NCI-H1105 (cell line): ENCODE measurements at regions not wholly inside any gene's neighbourhood (a gene's known extent, or its start where the extent isn't known, plus 50 kb on each side); places are given as distances from the start of the nearest gene placed in this dataset.
"Not testable (repeated sequence)": the region's sequence is repeated elsewhere in the genome, so short reads cannot be mapped to it uniquely, and the experiment has no call there.

Experiments used
- DNase-seq: peaks from one replicate; lab custom pipeline; 2025; lab: John Stamatoyannopoulos, UW

- no peak for DNase-seq
Measured at GRCh38 chr6:82511546-82511945, 147.9 kb downstream of the TPBG start.

GRCh38 chr6:82517896-82518295 is 154.3 kb downstream of the TPBG start:
- DNase-seq: not testable (repeated sequence)

- DNase-seq: no peak
Measured at GRCh38 chr6:82521369-82521768, 157.8 kb downstream of the TPBG start.

- no peak for DNase-seq
Measured at GRCh38 chr6:82521861-82522260, 158.2 kb downstream of the TPBG start.

- no peak for DNase-seq
Measured at GRCh38 chr6:82524031-82524430, 160.4 kb downstream of the TPBG start.

- peak; percentile 55 for DNase-seq
Measured at GRCh38 chr6:82525775-82526495, 162.3 kb downstream of the TPBG start.

- DNase-seq: not testable (repeated sequence)
Measured at GRCh38 chr6:82529960-82530460, 166.4 kb downstream of the TPBG start.

GRCh38 chr6:82534876-82535275 is 171.3 kb downstream of the TPBG start:
- no peak for DNase-seq

GRCh38 chr6:82549480-82549879 is 185.9 kb downstream of the TPBG start:
- DNase-seq: not testable (repeated sequence)

GRCh38 chr6:82551311-82551710 is 187.7 kb downstream of the TPBG start:
- DNase-seq: not testable (repeated sequence)

GRCh38 chr6:82551831-82552230 is 188.2 kb downstream of the TPBG start:
- DNase-seq: no peak

- DNase-seq: no peak
Measured at GRCh38 chr6:82553863-82554531, 190.4 kb downstream of the TPBG start.

- no peak for DNase-seq
Measured at GRCh38 chr6:82554666-82555065, 191.0 kb downstream of the TPBG start.

GRCh38 chr6:82555801-82556200 is 192.2 kb downstream of the TPBG start:
- no peak for DNase-seq

GRCh38 chr6:82558531-82558930 is 194.9 kb downstream of the TPBG start:
- DNase-seq: not testable (repeated sequence)

- no peak for DNase-seq
Measured at GRCh38 chr6:82567621-82568020, 204.0 kb downstream of the TPBG start.

- no peak for DNase-seq
Measured at GRCh38 chr6:82568290-82568993, 204.8 kb downstream of the TPBG start.

GRCh38 chr6:82569022-82569421 is 205.4 kb downstream of the TPBG start:
- DNase-seq: no peak

- peak; percentile 58 for DNase-seq
Measured at GRCh38 chr6:82570083-82570482, 206.5 kb downstream of the TPBG start.

- no peak for DNase-seq
Measured at GRCh38 chr6:82571455-82571854, 207.8 kb downstream of the TPBG start.

GRCh38 chr6:82573254-82573972 is 209.8 kb downstream of the TPBG start:
- DNase-seq: no peak

GRCh38 chr6:82576284-82576683 is 212.7 kb downstream of the TPBG start:
- no peak for DNase-seq
